22Rv1 (cell line): ENCODE measurements at regions not wholly inside any gene's neighbourhood (a gene's known extent, or its start where the extent isn't known, plus 50 kb on each side); places are given as distances from the start of the nearest gene placed in this dataset.

Source experiments
- H3K27ac ChIP-seq: fragments of 450-650 bp; 2 replicates; pipeline ENCODE4 v1.5.1; 2017
- CTCF ChIP-seq: fragments of 450-650 bp; IDR thresholded peaks from 2 replicates; pipeline ENCODE4 v1.5.1; 2017; ENCODE audit warnings: mild to moderate bottlenecking
- ZFX ChIP-seq: fragments of 450-650 bp; IDR thresholded peaks from 2 replicates; pipeline ENCODE4 v1.6.1; 2017; ENCODE audit warnings: antibody characterized with exemption, borderline replicate concordance

DNA sequence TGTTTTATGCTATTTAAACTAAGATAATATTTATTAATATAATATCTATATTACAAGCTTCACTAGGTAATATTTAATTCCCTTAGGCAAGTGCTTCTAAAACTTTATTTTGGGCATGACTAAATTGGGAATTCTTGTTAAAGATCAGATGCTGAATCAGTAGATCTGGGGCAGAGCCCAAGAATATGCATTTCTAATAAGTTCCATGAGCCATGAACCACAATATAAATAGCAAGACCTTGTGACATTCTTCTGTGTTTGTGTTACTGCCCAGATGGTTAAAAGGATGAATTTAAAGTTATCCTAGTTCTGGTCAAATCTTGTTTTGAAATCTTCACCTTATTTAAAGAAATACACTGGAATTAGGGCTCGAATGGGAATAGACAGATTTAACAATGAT, 258.4 kb upstream of the CACNA2D1 start:
- H3K27ac ChIP-seq, result no peak overlapping the region
- TF ChIP-seq CTCF (no peak), ZFX (no peak)

DNA sequence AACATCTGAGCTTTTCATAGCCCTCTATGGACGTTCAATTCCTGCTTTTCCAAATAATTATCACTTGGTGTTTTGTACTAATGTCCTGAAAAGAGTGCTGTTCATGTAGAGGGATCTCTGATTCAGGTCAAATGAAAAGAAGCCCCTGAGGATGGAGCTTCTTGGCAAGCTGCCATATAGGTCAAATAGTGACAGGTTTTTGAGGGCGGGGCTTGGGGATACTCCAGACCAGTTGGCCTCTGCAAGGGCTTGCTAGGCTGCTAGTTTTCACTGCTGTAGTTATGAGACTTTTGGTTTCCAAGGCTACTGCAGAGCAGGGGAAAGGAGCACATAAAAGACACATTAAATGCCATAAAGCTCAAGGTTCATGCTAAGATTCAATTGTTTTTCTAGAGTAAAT, 257.2 kb upstream of the CACNA2D1 start:
- H3K27ac ChIP-seq, result no peak overlapping the region
- TF ChIP-seq CTCF (no peak), ZFX (no peak)

GRCh38 chr7:82699773-82700186, 256.2 kb upstream of the CACNA2D1 start:
- TF ChIP-seq CTCF (no peak), ZFX (no peak)
- no peak overlapping the region; the same call in 1 of the 2 replicates for H3K27ac ChIP-seq

DNA sequence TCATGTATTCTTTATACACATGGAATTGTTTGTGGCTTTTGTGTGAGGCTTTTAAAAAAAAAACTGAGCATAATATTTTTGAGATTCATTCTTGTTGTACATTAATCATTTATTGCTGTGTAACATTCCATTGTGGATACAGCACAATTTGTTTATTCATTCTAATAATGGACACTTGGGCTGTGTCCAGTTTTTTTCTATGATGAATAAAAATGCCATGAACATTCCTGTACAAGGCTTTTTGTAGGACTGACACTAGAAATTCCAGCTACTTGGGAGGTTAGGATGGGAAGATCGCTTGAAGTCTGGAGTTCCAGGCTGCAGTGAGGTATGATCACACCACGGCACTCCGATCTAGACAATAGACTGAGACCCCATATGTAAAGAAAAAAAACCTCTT, 254.3 kb upstream of the CACNA2D1 start:
- no peak for TF ChIP-seq ZFX
- TF ChIP-seq CTCF, result no peak
- no peak overlapping the region for H3K27ac ChIP-seq

- no peak overlapping the region for H3K27ac ChIP-seq
- TF ChIP-seq CTCF, result no peak
- no peak for TF ChIP-seq ZFX
These were observed 253.1 kb upstream of the CACNA2D1 start for GRCh38 chr7:82696631-82697030.

- H3K27ac ChIP-seq, result no peak overlapping the region
- TF ChIP-seq ZFX (no peak), CTCF (no peak)
These were observed 250.4 kb upstream of the CACNA2D1 start for GRCh38 chr7:82694022-82694421.

DNA sequence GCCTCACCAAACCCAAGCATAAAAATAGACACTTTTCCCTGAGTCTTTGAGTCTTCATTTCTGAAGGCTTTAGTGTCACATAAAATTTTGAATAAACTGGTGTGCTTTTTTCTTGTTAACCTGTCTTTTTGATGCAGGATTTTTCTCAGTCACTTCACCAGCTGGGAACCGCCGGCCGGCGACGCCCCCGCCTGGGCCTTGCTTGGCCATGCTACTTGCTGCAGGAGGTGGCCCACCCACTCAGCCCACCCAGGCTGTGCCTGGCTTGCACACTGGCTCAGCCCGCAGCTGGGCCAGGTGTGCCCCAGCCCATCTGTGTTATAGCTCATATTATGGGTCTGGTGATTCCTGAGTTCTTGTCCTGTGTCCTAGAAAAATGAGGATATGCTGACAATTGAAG, 247.4 kb upstream of the CACNA2D1 start:
- H3K27ac ChIP-seq, result no peak overlapping the region
- TF ChIP-seq ZFX (no peak), CTCF (no peak)
